Lower leg skin (tissue), 3 donors: ENCODE measurements at regions not wholly inside any gene's neighbourhood (a gene's known extent, or its start where the extent isn't known, plus 50 kb on each side); places are given as distances from the start of the nearest gene placed in this dataset.

Experiments
- POLR2A ChIP-seq, 2 donors: fragments of 450-650 bp; IDR thresholded peaks; one replicate each; pipeline ENCODE4 v1.6.1; 2016 to 2017; ENCODE audit warnings: antibody characterized with exemption in 2 of 2, mild to moderate bottlenecking in 1 of 2, moderate library complexity in 1 of 2
- TF ChIP-seq, protein P1 (sequence below), 3 donors: fragments of 450-650 bp; IDR thresholded peaks; one replicate each; pipeline ENCODE4 v1.5.1; 2016; ENCODE audit warnings: antibody characterized with exemption in 3 of 3, mild to moderate bottlenecking in 3 of 3, moderate library complexity in 2 of 3

GRCh38 chr20:6974838-6975237 lies 207.4 kb downstream of the BMP2 start:
- TF ChIP-seq, protein P1, sequence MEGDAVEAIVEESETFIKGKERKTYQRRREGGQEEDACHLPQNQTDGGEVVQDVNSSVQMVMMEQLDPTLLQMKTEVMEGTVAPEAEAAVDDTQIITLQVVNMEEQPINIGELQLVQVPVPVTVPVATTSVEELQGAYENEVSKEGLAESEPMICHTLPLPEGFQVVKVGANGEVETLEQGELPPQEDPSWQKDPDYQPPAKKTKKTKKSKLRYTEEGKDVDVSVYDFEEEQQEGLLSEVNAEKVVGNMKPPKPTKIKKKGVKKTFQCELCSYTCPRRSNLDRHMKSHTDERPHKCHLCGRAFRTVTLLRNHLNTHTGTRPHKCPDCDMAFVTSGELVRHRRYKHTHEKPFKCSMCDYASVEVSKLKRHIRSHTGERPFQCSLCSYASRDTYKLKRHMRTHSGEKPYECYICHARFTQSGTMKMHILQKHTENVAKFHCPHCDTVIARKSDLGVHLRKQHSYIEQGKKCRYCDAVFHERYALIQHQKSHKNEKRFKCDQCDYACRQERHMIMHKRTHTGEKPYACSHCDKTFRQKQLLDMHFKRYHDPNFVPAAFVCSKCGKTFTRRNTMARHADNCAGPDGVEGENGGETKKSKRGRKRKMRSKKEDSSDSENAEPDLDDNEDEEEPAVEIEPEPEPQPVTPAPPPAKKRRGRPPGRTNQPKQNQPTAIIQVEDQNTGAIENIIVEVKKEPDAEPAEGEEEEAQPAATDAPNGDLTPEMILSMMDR (IDR thresholded peaks at IDR 0.05) = no peak
- TF ChIP-seq POLR2A (IDR thresholded peaks at IDR 0.05) = no peak
